IPS DF 4.7 (cell line): ENCODE measurements at regions not wholly inside any gene's neighbourhood (a gene's known extent, or its start where the extent isn't known, plus 50 kb on each side); places are given as distances from the start of the nearest gene placed in this dataset.
"Not testable (repeated sequence)": the region's sequence is repeated elsewhere in the genome, so short reads cannot be mapped to it uniquely, and the experiment has no call there.

ENCODE experiments used
- DNase-seq: peaks from one replicate; pipeline ENCODE4 v3.0.0-alpha.2; 2013; ENCODE audit warnings: low spot score; ENCODE audit errors: extremely low read depth

DNA sequence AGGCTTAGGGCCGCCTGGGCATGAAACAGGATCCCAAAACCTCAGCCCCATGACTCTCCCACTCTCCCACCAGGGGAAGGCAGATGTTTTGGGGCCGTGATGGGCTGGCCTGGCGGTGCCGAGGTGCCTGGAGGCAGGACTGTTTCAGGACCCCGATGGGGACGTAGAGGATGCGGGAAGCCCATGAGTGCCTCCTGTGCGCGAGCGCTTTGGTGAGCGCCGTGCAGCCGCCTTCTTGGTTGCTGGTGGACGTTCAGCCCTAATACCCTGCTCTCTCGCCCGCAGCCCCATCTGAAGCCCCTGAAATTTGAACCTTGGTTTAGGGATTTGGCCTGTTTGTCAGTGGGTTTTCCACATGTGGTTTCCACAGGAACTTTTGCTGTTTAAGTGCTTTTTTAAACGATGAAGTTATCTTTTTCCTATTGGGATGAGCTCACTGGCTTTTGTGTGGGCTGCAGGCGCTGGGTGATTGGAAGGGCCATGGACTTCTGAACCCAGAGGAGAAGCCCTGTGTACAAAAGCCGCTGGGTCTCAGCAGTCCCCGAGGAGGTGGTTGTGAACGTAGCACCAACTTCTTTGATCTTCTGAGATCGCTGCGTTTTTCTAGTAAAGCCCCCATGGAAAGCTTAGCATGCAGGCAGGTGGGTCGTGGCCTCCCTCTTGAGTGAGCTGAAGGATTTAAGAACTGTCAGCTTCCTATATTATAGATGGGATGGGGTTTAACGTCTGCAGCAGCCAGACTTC is 145.7 kb downstream of the NPIPB11 start:
- DNase-seq, result not testable (repeated sequence)

GRCh38 chr16:29259635-29260457 is 146.7 kb downstream of the NPIPB11 start:
- not testable (repeated sequence) for DNase-seq

DNA sequence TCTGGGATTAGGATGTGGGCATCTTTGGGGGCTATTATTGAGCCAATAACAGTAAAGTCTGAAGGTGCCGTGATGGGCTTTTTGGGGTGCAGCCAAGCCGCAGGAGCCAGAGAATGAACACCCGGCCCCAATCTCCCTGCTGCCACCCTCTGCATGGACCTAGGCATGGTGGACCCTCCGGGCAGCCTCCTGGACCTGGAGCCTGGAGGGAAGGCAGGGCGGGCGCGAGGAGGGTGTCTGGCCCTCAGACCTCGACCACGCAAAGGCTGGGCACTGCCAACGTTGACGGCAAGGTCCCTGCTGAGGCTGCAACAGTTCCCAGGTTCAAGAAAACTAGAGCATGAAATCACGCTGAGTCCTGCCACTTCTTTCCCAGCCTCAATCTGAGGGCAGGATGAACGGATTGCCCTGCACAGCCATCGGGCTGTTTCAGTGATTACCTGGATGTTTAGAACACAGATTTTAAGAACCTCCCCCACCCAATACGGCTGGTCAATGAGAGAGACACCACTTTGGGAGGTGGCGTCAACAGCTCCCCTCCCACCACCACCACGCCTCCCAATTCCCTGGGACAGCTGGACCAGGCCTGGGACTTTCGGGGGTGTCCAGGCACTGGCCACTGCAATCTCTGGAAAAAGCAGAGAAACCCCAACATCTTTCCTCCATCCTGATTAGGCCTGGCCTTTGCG is 147.4 kb downstream of the NPIPB11 start:
- DNase-seq, result not testable (repeated sequence)

- not testable (repeated sequence) for DNase-seq
Observed at GRCh38 chr16:29257419-29258336, 148.8 kb downstream of the NPIPB11 start.

- no peak for DNase-seq
Observed at GRCh38 chr16:29256501-29256981, 150.0 kb downstream of the NPIPB11 start.

- DNase-seq, result not testable (repeated sequence)
Observed at GRCh38 chr16:29255957-29256356, 150.6 kb downstream of the NPIPB11 start.

- not testable (repeated sequence) for DNase-seq
Observed at GRCh38 chr16:29255496-29255796, 151.1 kb downstream of the NPIPB11 start.

- no peak for DNase-seq
Observed at GRCh38 chr16:29254676-29255495, 151.6 kb downstream of the NPIPB11 start.

DNA sequence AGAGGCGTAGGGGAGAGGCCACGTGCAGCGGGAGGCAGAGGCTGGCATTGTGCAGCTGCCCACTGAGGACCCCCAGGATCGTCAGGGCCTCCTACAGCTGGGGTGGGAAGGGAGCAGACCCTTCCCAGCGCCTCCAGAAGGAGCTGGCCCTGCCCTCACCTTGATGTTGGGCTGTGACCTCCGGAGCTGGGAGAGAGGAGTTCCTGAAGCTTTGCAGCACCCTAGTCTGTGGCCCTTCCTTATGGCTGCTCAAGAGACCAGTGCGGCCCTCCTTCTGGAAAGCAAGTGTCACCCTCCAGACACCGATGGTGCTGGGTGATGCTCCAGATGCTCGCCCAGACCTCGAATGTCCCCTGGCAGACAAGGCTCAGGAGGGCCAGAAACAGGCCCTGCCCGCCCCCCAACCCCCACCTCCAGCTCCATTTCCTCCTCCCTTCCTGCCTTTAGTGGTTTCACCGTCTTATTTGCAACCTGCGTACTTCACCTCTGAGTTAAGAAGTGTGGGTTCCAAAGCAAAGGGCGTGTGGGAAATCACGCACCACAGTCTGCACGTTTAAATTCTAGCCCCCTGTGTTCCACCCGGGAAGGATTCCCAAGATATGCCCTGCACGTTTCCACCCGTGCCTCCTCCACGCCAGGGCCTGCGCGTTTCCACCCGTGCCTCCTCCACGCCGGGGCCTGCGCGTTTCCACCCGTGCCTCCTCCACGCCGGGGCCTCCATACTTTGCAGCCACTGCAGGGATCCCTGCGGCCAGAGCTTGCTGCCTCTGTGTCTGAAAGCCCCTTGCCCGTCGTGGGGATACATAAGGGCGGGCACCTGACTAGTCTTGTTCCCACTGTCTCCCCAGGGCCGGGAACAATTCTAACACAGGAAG is 152.6 kb downstream of the NPIPB11 start:
- DNase-seq, result not testable (repeated sequence)

GRCh38 chr16:29253066-29253590 is 153.4 kb downstream of the NPIPB11 start:
- not testable (repeated sequence) for DNase-seq

- DNase-seq, result not testable (repeated sequence)
Observed at GRCh38 chr16:29252311-29252710, 154.2 kb downstream of the NPIPB11 start.

GRCh38 chr16:29251571-29252011 is 154.9 kb downstream of the NPIPB11 start:
- DNase-seq, result not testable (repeated sequence)

GRCh38 chr16:29250923-29251434 is 155.5 kb downstream of the NPIPB11 start:
- DNase-seq, result not testable (repeated sequence)

DNA sequence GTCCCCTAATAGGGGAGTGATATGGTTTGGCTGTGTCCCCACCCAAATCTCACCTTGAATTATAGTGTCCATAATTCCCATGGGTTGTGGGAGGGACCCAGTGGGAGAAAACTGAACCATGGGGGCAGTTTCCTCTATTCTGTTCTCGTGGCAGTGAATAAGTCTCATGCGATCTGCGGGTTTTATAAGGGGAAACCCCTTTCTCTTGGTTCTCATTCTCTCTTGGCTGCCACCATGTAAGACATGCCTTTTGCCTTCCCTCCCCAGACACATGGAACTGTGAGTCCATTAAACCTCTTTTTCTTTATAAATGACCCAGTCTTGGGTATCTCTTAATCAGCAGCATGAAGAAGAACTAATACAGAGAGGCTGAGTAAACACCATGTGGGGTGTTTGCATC is 156.0 kb downstream of the NPIPB11 start:
- DNase-seq, result not testable (repeated sequence)

- DNase-seq, result not testable (repeated sequence)
Observed at GRCh38 chr16:29248940-29249318, 157.6 kb downstream of the NPIPB11 start.

GRCh38 chr16:29248306-29248939 is 158.1 kb downstream of the NPIPB11 start:
- not testable (repeated sequence) for DNase-seq

DNA sequence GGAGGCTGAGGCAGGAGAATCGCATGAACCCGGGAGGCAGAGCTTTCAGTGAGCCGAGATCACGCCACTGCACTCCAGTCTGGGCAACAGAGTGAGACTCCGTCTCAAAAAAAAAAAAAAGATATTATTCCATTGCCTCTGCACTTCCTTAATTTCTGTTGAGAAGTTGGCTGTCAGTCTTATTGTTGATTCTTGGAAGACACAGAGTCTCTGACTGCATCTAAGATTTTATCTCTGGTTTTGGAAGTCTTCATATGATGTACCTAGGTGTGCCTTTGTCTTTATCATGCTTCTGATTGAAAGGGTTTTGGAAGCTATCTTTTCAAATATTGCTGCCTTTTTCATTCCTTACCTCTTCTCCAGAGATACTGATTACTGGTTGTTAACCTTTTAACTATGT is 160.4 kb downstream of the NPIPB11 start:
- not testable (repeated sequence) for DNase-seq

GRCh38 chr16:29237971-29238370 is 168.5 kb downstream of the NPIPB11 start:
- no peak for DNase-seq
